WI38 (cell line): ENCODE measurements at regions not wholly inside any gene's neighbourhood (a gene's known extent, or its start where the extent isn't known, plus 50 kb on each side); places are given as distances from the start of the nearest gene placed in this dataset.

Experiments used
- H3K4me3 ChIP-seq: 2 replicates; pipeline ENCODE4 v1.5.1; 2011; ENCODE audit warnings: low read depth, mild to moderate bottlenecking, control low read depth, low read length
- TF ChIP-seq, protein P1 (sequence below): IDR thresholded peaks from 2 replicates; pipeline ENCODE4 v1.5.1; 2012; ENCODE audit warnings: low read depth, mild to moderate bottlenecking, control low read depth, low read length

DNA sequence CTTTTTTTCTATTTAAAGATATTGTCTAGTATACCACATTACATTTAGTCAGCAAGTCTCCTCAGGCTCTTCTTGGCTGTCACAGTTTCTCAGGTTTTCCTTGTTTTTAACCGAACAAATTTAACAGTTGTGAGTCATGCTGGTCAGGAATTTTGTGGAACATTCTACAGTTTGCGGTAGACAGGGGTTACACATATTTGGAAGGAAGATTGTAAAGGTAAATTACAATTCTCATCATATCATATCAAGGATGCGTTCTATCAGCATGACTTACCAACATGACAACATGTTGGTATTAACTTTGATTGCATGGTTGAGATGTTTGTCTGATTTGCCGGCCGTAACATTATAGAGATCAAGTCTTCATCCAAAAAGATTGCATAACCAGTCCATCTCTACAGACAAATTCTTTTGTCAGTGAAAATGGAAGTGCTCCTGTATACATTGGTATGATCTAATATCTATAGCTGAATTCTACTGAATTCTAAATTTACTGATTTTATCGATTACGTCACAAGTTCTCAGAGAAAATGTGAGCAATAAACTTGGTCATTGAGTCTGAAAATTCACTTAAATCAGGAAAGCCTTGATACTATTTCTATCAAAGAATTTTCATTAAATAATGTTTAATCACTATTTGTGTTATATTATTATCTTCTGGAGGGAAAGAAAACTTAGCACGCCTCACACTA, 664.4 kb upstream of the SLC8A1 start:
- TF ChIP-seq, protein P1, sequence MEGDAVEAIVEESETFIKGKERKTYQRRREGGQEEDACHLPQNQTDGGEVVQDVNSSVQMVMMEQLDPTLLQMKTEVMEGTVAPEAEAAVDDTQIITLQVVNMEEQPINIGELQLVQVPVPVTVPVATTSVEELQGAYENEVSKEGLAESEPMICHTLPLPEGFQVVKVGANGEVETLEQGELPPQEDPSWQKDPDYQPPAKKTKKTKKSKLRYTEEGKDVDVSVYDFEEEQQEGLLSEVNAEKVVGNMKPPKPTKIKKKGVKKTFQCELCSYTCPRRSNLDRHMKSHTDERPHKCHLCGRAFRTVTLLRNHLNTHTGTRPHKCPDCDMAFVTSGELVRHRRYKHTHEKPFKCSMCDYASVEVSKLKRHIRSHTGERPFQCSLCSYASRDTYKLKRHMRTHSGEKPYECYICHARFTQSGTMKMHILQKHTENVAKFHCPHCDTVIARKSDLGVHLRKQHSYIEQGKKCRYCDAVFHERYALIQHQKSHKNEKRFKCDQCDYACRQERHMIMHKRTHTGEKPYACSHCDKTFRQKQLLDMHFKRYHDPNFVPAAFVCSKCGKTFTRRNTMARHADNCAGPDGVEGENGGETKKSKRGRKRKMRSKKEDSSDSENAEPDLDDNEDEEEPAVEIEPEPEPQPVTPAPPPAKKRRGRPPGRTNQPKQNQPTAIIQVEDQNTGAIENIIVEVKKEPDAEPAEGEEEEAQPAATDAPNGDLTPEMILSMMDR = no peak
- no peak overlapping the region for H3K4me3 ChIP-seq

DNA sequence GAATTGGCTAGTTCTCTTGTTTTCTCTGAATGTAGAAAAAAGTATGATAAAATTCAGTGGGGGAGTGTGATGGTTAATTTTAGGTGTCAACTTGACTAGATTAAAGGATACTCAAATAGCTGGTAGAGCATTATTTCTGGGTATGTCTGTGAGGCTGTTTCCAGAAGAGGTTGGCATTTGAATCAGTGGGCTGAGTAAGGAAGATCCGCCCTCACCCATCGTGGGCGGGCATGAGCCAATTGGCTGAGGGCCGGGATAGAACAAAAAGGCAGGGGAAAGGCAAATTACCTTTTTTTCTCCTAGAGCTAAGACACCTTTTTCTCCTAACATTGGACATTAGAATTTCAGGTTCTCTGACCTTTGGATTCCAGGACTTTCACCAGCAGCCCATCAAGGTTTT, 667.6 kb upstream of the SLC8A1 start:
- TF ChIP-seq, protein P1 = no peak

GRCh38 chr2:41123341-41123740, 671.5 kb upstream of the SLC8A1 start:
- TF ChIP-seq, protein P1 = no peak
- no peak overlapping the region for H3K4me3 ChIP-seq

More for the DNA sequence above, 667.6 kb upstream of the SLC8A1 start:
- no peak overlapping the region for H3K4me3 ChIP-seq

DNA sequence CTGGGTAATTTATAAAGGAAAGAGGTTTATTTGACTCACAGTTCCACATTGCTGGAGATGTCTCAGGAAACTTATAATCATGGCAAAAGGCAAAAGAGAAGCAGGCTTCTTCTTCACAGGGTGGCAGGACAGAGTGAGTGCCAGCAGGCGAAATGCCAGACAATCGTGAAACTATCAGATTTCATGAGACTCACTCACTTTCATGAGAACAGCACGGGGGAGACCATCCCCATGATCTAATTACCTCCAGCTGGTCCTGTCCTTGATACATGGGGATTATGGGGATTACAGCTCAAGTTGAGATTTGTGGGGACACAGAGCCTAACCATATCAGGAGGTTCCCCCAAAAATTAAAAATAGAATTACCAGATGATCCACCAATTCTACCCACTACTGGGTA, 675.5 kb upstream of the SLC8A1 start:
- no peak overlapping the region for H3K4me3 ChIP-seq
- TF ChIP-seq, protein P1 = no peak

GRCh38 chr2:41129988-41130387, 678.1 kb upstream of the SLC8A1 start:
- TF ChIP-seq, protein P1 = no peak
- no peak overlapping the region for H3K4me3 ChIP-seq

- TF ChIP-seq, protein P1 = no peak
- no peak overlapping the region for H3K4me3 ChIP-seq
Observed at GRCh38 chr2:41137031-41137430, 685.1 kb upstream of the SLC8A1 start.

GRCh38 chr2:41141146-41141791, 689.4 kb upstream of the SLC8A1 start:
- TF ChIP-seq, protein P1 = no peak
- no peak overlapping the region for H3K4me3 ChIP-seq
